ENCODE measurements at regions not wholly inside any gene's neighbourhood (a gene's known extent, or its start where the extent isn't known, plus 50 kb on each side); places are given as distances from the start of the nearest gene placed in this dataset.

GRCh38 chr1:187933562-187934419 is 1105.0 kb downstream of the PLA2G4A start:
- H2AFZ ChIP-seq, result no peak overlapping the region
- H3F3A ChIP-seq (replicated peaks; ENCODE audit: low read depth), result no peaks in the 10 kb centered on the region
- H3K27me3 Mint-ChIP-seq (ENCODE audit: insufficient read depth, low read depth, poor library complexity), result no peaks in the 10 kb centered on the region
- no peak overlapping the region for H3K27ac ChIP-seq (ENCODE audit: low read depth)
- H3K4me3 Mint-ChIP-seq, result no peak overlapping the region
- H3K9me2 ChIP-seq (ENCODE audit: insufficient read depth), result no peaks in the 10 kb centered on the region; the same call in 1 of the 2 replicates
- TF ChIP-seq ZNF331 (CRISPR knock-in tag; IDR thresholded peaks at IDR 0.05; ENCODE audit: low read depth) (no peak), EZH2 (IDR thresholded peaks at IDR 0.05; ENCODE audit: low read depth, unreplicated experiment) (no peak), ZNF462 (CRISPR knock-in tag; IDR thresholded peaks at IDR 0.05) (no peak), CTCF (conservative IDR thresholded peaks at IDR 0.05; ENCODE audit: low read depth in 2 of 2) (no peak), REST (IDR thresholded peaks at IDR 0.05; ENCODE audit: unreplicated experiment) (no peak), CREB1 (CRISPR knock-in tag; IDR thresholded peaks at IDR 0.05; ENCODE audit: low read depth) (no peak), NANOG (IDR thresholded peaks at IDR 0.05; ENCODE audit: borderline replicate concordance) (no peak), ZNF114 (CRISPR knock-in tag; IDR thresholded peaks at IDR 0.05) (no peak), EZH2phosphoT487 (IDR thresholded peaks at IDR 0.05; ENCODE audit: unreplicated experiment) (no peak), STAT1 (IDR thresholded peaks at IDR 0.05; ENCODE audit: unreplicated experiment) (no peak), ETS1 (IDR thresholded peaks at IDR 0.05) (no peak)
- no peak overlapping the region for H3K27ac Mint-ChIP-seq
- ATAC-seq, result no peak
- no peaks in the 10 kb centered on the region for H3K79me2 ChIP-seq (replicated peaks; ENCODE audit: insufficient read depth)
- DNase-seq (ENCODE audit: low spot score), result no peak
- no peak overlapping the region for H3K4me2 ChIP-seq
- peaks cover 3% of the 10 kb centered on the region; the same call in 1 of the 3 replicates for H3K36me3 Mint-ChIP-seq (ENCODE audit: low read depth)
- H4K20me1 ChIP-seq (replicated peaks; ENCODE audit: insufficient read depth), result no peaks in the 10 kb centered on the region
- no peaks in the 10 kb centered on the region for H3K36me3 ChIP-seq (ENCODE audit: insufficient read depth)
- H3K9me3 Mint-ChIP-seq, result no peaks in the 10 kb centered on the region; the same call in 2 of the 3 replicates
- peaks cover 12% of the 10 kb centered on the region for H3K4me1 ChIP-seq (ENCODE audit: insufficient read depth)
- H3K27me3 ChIP-seq (ENCODE audit: insufficient read depth), result no peaks in the 10 kb centered on the region
- H3K4me1 Mint-ChIP-seq, result peaks cover 15% of the 10 kb centered on the region
- no peak overlapping the region for H3K4me3 ChIP-seq

All from GM23338 (cell line).